B cell (primary cell): ENCODE measurements at regions not wholly inside any gene's neighbourhood (a gene's known extent, or its start where the extent isn't known, plus 50 kb on each side); places are given as distances from the start of the nearest gene placed in this dataset.

Experiments used
- EZH2 ChIP-seq: IDR thresholded peaks from 2 replicates; pipeline ENCODE4 v1.6.1; 2012; ENCODE audit warnings: borderline replicate concordance, low read depth, mild to moderate bottlenecking, moderate library complexity, low read length; ENCODE audit not compliant: insufficient read depth, poor library complexity, severe bottlenecking
- TF ChIP-seq, protein P1 (sequence below): fragments of 200-600 bp; IDR thresholded peaks from one replicate; pipeline ENCODE4 v1.8.0; 2022; ENCODE audit warnings: antibody characterized with exemption, mild to moderate bottlenecking

- TF ChIP-seq, protein P1, sequence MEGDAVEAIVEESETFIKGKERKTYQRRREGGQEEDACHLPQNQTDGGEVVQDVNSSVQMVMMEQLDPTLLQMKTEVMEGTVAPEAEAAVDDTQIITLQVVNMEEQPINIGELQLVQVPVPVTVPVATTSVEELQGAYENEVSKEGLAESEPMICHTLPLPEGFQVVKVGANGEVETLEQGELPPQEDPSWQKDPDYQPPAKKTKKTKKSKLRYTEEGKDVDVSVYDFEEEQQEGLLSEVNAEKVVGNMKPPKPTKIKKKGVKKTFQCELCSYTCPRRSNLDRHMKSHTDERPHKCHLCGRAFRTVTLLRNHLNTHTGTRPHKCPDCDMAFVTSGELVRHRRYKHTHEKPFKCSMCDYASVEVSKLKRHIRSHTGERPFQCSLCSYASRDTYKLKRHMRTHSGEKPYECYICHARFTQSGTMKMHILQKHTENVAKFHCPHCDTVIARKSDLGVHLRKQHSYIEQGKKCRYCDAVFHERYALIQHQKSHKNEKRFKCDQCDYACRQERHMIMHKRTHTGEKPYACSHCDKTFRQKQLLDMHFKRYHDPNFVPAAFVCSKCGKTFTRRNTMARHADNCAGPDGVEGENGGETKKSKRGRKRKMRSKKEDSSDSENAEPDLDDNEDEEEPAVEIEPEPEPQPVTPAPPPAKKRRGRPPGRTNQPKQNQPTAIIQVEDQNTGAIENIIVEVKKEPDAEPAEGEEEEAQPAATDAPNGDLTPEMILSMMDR: no peak
- TF ChIP-seq EZH2: no peak
Measured at GRCh38 chr2:240384711-240385450, 50.6 kb upstream of the GPC1 start.
